Uterus (tissue), 3 donors: ENCODE measurements at regions not wholly inside any gene's neighbourhood (a gene's known extent, or its start where the extent isn't known, plus 50 kb on each side); places are given as distances from the start of the nearest gene placed in this dataset.

Experiments used
- DNase-seq, 2 donors: peaks; one replicate each; pipeline ENCODE4 v3.0.0-alpha.2; 2019 to 2020
- H3K27ac ChIP-seq, 2 donors: fragments of 200-600 bp; sonication (generic); 1 replicate in 1 of 2; 2 replicates in 1 of 2; pipeline ENCODE4 v1.5.1; 2016 to 2018
- H3K27me3 ChIP-seq, 2 donors: fragments of 200-600 bp; sonication (generic); one replicate each; pipeline ENCODE4 v1.5.1; 2018 to 2019; ENCODE audit warnings: control low read depth in 1 of 2
- H3K36me3 ChIP-seq, 2 donors: fragments of 200-600 bp; sonication (generic); one replicate each; pipeline ENCODE4 v1.5.1; 2019; ENCODE audit warnings: control low read depth in 1 of 2
- H3K4me1 ChIP-seq, 2 donors: fragments of 200-600 bp; sonication (generic); one replicate each; pipeline ENCODE4 v1.5.1; 2018 to 2019; ENCODE audit warnings: control low read depth in 1 of 2
- H3K4me3 ChIP-seq, 2 donors: fragments of 200-600 bp; sonication (generic); 1 replicate in 1 of 2; 2 replicates in 1 of 2; pipeline ENCODE4 v1.5.1; 2018 to 2019; ENCODE audit warnings: mild to moderate bottlenecking in 1 of 2
- H3K9me3 ChIP-seq, 2 donors: fragments of 200-600 bp; sonication (generic); one replicate each; pipeline ENCODE4 v1.5.1; 2019; ENCODE audit warnings: control low read depth in 1 of 2
- CTCF ChIP-seq, 4 experiments: fragments of 200-600 bp in 2 of 4; fragments of 450-650 bp in 2 of 4; sonication (generic) in 2 of 4; IDR thresholded peaks; one replicate each; pipeline ENCODE4 v1.5.1; 2016 to 2019; ENCODE audit warnings: antibody characterized with exemption in 4 of 4, mild to moderate bottlenecking in 2 of 4, moderate library complexity in 1 of 4
- POLR2A ChIP-seq, 2 donors: fragments of 450-650 bp; IDR thresholded peaks; one replicate each; pipeline ENCODE4 v1.6.1; 2016; ENCODE audit warnings: antibody characterized with exemption in 2 of 2, mild to moderate bottlenecking in 1 of 2, moderate library complexity in 1 of 2
- intact Hi-C: fragments of 100-400 bp; cut with DNase I; formaldehyde crosslinking; loops from one replicate; pipeline ENCODE4 v1.15.1; 2023; ENCODE audit warnings: low total_unique reads
- donor health status: DM: yes; HTN: yes; CAD: no.

GRCh38 chr18:78246588-78246987 is 733.0 kb upstream of the SALL3 start:
- TF ChIP-seq CTCF (IDR thresholded peaks at IDR 0.05) = no peak
- TF ChIP-seq POLR2A (IDR thresholded peaks at IDR 0.05) = no peak
- Histone ChIP-seq H3K4me3 (no peak overlapping the region), H3K4me1 (peaks cover 0 to 3% of the 10 kb centered on the region in 2 donors), H3K9me3 (no peaks in the 10 kb centered on the region), H3K27ac (no peak overlapping the region), H3K27me3 (no peaks in the 10 kb centered on the region), H3K36me3 (no peaks in the 10 kb centered on the region)
- no peak for DNase-seq
- intact Hi-C loops = no loop called here

- TF ChIP-seq POLR2A (IDR thresholded peaks at IDR 0.05) (no peak), CTCF (IDR thresholded peaks at IDR 0.05) (no peak)
- DNase-seq = no peak
- Histone ChIP-seq H3K27me3 (no peaks in the 10 kb centered on the region), H3K9me3 (no peaks in the 10 kb centered on the region), H3K27ac (no peak overlapping the region), H3K4me1 (peaks cover 0 to 2% of the 10 kb centered on the region in 2 donors), H3K36me3 (no peaks in the 10 kb centered on the region), H3K4me3 (no peak overlapping the region)
- intact Hi-C loops = no loop called here
These were observed 731.9 kb upstream of the SALL3 start for GRCh38 chr18:78247615-78248289.

DNA sequence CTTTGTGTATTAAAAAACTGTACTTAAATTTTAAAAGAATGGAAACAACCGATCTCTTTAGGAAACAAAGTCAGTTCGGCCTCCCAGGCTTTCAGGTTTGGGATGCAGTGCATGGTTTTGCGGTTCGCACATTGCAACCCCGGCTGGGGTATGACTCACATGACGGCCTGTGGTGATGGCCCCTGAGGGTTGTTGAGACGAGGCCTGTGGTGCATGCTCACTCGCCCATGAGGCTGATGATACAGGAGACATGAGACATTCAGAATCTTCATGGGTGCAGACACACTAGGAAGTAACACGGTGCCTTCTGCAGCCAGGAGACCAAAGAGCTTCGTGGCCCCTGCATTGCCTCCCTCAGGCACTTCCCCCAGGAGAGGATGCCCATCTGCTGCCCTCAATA is 724.6 kb upstream of the SALL3 start:
- no peak for DNase-seq
- Histone ChIP-seq H3K27ac (no peak overlapping the region), H3K36me3 (no peaks in the 10 kb centered on the region), H3K27me3 (no peaks in the 10 kb centered on the region), H3K9me3 (no peaks in the 10 kb centered on the region), H3K4me1 (no peaks in the 10 kb centered on the region), H3K4me3 (no peak overlapping the region)
- TF ChIP-seq POLR2A (IDR thresholded peaks at IDR 0.05) = no peak
- TF ChIP-seq CTCF (IDR thresholded peaks at IDR 0.05) = no peak
- intact Hi-C loops = no loop called here

GRCh38 chr18:78268226-78268988 is 711.2 kb upstream of the SALL3 start:
- intact Hi-C loops = no loop called here
- H3K27me3 ChIP-seq = peaks cover 0 to 5% of the 10 kb centered on the region in 2 donors
- no peak for DNase-seq
- H3K27ac ChIP-seq = no peak overlapping the region
- no peaks in the 10 kb centered on the region for H3K4me1 ChIP-seq
- H3K36me3 ChIP-seq = no peaks in the 10 kb centered on the region
- H3K9me3 ChIP-seq = no peaks in the 10 kb centered on the region
- TF ChIP-seq CTCF (IDR thresholded peaks at IDR 0.05) = no peak
- no peak for TF ChIP-seq POLR2A (IDR thresholded peaks at IDR 0.05)
- H3K4me3 ChIP-seq = no peak overlapping the region

- peaks cover 0 to 4% of the 10 kb centered on the region in 2 donors for H3K9me3 ChIP-seq
- no peak overlapping the region for H3K4me3 ChIP-seq
- H3K27me3 ChIP-seq = peaks cover 0 to 5% of the 10 kb centered on the region in 2 donors
- no peak overlapping the region for H3K27ac ChIP-seq
- no peaks in the 10 kb centered on the region for H3K4me1 ChIP-seq
- TF ChIP-seq CTCF (IDR thresholded peaks at IDR 0.05) = no peak
- TF ChIP-seq POLR2A (IDR thresholded peaks at IDR 0.05) = no peak
- intact Hi-C loops = no loop called here
- H3K36me3 ChIP-seq = no peaks in the 10 kb centered on the region
- DNase-seq = no peak
These were observed 707.8 kb upstream of the SALL3 start for GRCh38 chr18:78271790-78272189.
